ENCODE measurements at regions not wholly inside any gene's neighbourhood (a gene's known extent, or its start where the extent isn't known, plus 50 kb on each side); places are given as distances from the start of the nearest gene placed in this dataset.
"Not testable (repeated sequence)": the region's sequence is repeated elsewhere in the genome, so short reads cannot be mapped to it uniquely, and the experiment has no call there.

DNA sequence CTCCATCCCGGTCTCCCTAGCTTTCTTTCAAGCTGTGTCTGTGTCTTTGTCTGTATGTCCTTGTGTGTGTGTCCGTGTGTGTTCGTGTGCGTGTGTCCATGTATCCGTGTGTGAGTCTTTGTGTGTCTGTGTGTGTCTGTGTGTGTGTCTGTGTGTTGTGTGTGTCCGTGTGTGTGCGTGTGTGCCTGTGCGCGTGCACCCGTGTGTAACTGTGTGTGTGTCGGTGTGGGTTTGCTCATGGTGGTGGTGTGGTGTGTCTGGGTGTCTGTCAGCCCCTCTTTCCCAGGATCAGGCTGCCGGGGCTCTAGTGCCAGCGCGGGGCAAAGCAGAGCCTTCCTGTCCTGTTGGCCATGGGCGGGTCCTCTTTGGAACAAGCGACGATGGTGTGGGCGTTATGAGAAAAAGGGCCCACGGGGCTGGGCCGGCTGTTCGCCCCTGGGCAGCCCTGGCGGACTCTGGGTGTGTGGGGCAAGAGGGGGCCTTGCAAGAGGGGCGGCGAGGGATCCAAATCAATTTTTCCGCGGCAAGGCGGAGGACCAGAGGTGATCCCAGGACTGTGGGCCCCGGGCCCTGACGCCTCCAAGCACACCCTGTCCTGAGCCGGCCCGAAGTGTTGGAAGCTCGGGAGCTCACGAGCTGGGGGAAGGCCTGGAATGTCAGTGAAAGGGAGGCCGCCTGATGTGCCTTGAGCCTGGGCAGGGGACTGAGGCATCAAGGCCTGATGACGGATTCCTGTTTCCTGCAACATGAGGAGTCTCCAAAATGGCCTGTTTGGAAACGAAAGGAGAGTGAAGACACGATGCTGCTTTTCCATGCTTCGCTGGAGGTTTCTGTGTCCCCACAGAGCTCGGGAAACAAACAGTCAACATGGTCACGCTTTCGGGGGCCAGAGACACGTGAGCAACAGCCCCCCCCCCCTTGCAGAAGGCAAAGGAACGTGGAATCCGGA, 3929.2 kb upstream of the OR11H1 start:
- Histone ChIP-seq H3K27me3 (replicated peaks; ENCODE audit: insufficient read depth) (no peaks in the 10 kb centered on the region), H3K27ac (no peak overlapping the region), H3K4me3 (no peak overlapping the region), H3K9me3 (peaks cover 14% of the 10 kb centered on the region), H3K36me3 (no peaks in the 10 kb centered on the region), H3K4me1 (ENCODE audit: control insufficient read depth in 1 of 2, low read depth in 2 of 2) (no peaks in the 10 kb centered on the region)
- TF ChIP-seq, protein P1, sequence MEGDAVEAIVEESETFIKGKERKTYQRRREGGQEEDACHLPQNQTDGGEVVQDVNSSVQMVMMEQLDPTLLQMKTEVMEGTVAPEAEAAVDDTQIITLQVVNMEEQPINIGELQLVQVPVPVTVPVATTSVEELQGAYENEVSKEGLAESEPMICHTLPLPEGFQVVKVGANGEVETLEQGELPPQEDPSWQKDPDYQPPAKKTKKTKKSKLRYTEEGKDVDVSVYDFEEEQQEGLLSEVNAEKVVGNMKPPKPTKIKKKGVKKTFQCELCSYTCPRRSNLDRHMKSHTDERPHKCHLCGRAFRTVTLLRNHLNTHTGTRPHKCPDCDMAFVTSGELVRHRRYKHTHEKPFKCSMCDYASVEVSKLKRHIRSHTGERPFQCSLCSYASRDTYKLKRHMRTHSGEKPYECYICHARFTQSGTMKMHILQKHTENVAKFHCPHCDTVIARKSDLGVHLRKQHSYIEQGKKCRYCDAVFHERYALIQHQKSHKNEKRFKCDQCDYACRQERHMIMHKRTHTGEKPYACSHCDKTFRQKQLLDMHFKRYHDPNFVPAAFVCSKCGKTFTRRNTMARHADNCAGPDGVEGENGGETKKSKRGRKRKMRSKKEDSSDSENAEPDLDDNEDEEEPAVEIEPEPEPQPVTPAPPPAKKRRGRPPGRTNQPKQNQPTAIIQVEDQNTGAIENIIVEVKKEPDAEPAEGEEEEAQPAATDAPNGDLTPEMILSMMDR (IDR thresholded peaks at IDR 0.05): no peak
- DNase-seq (ENCODE audit: low spot score) (no peak), ATAC-seq (ENCODE audit: insufficient number of reproducible peaks, low FRiP score, low read depth) (no peak)

DNA sequence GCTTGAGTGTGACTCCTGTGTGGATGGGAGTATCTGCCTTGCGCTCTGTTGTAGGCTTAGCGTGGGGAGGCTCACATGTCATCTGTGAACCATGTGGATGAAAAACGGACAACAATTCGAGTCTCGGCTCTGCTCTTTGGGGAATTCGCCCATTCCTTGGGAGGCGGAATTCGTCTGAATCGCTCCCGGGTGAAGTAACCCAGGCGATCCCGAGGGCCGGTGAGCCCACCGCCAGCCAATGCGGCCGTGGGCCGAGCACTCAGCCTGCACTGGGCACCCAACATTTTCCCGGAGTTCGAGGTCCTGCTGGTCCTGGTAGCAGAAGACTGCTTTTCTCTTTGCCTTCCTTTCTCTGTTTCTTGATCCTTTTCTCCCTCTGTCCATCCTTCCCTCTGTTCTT, 3928.5 kb upstream of the OR11H1 start:
- not testable (repeated sequence) for ATAC-seq (ENCODE audit: insufficient number of reproducible peaks, low FRiP score, low read depth); DNase-seq (ENCODE audit: low spot score); H3K27ac ChIP-seq; H3K27me3 ChIP-seq (replicated peaks; ENCODE audit: insufficient read depth); H3K36me3 ChIP-seq; H3K4me3 ChIP-seq; H3K4me1 ChIP-seq (ENCODE audit: control insufficient read depth in 1 of 2, low read depth in 2 of 2); H3K9me3 ChIP-seq

DNA sequence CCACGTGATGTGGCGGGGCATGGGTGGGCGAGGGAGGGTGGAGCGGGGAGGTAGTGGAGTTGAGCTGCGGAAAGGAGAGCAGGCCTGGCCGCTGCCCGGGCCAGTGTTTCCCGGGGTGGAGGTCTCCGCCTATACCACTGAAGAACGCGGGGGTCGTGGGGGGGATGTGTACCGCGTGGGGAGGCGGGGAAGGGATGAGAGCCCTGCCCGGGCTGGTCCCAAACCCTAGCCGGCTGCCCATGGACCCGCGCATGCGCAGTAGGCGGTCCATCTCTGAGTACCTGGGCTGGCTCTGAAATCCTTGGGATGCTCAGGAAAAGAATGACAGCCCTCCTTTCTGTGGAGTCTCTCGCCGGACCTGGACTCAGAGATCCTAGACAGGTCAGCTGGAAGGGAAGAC, 3927.8 kb upstream of the OR11H1 start:
- H3K27ac ChIP-seq; ATAC-seq (ENCODE audit: insufficient number of reproducible peaks, low FRiP score, low read depth); DNase-seq (ENCODE audit: low spot score); H3K4me1 ChIP-seq (ENCODE audit: control insufficient read depth in 1 of 2, low read depth in 2 of 2); H3K4me3 ChIP-seq; H3K36me3 ChIP-seq; H3K27me3 ChIP-seq (replicated peaks; ENCODE audit: insufficient read depth): not testable (repeated sequence)
- H3K9me3 ChIP-seq: peaks cover 11% of the 10 kb centered on the region

DNA sequence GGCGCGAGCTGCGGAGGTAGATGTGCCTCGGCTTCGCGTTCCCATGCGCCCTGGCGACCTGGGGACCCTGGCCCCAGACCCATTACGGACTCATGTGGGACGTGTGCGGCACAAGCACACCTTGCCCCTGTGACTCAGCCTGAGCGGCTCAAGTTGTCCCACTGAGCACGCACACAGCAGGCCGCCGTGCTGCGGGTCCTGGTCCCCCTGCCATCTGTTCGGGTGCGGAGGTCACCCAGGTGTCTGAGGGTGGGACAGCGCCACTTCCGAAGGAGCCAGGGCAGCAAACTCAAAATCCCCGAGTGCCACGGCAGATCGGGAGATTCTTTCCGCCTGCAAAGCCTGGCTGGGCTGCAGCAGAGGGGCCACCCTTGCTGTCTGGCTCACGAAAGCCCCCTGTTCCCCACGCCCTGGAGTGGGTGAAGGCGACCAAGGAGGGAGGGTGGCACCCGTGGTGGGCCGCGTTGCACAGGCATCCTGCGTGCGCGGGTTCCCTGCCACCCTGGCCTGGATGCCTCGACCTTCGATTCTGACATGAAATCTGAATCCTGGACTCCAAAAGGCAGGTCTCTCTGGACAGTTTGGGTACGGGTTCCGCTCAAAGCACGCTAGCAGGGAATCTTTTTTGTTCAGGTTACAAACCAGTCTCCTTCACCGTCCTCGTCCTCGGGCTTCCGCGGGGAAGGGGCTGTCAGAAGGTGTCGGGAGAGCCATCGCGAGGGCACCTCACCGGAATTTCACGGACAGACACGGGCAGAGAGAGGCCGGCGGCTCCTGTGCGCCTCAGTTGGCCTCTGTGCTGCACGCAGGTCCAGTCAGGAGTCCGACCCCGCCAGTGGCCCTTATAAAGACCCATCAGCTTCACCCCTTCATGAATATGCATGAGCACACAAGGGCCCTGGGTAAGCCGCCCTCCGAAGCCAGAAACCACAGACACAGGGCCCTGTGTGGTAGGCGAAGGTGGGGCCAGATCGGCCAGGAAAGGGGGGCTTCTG, 3926.8 kb upstream of the OR11H1 start:
- not testable (repeated sequence) for DNase-seq (ENCODE audit: low spot score); ATAC-seq (ENCODE audit: insufficient number of reproducible peaks, low FRiP score, low read depth); H3K27ac ChIP-seq; H3K27me3 ChIP-seq (replicated peaks; ENCODE audit: insufficient read depth); H3K36me3 ChIP-seq; H3K4me3 ChIP-seq; H3K4me1 ChIP-seq (ENCODE audit: control insufficient read depth in 1 of 2, low read depth in 2 of 2)
- peaks cover 20% of the 10 kb centered on the region for H3K9me3 ChIP-seq

DNA sequence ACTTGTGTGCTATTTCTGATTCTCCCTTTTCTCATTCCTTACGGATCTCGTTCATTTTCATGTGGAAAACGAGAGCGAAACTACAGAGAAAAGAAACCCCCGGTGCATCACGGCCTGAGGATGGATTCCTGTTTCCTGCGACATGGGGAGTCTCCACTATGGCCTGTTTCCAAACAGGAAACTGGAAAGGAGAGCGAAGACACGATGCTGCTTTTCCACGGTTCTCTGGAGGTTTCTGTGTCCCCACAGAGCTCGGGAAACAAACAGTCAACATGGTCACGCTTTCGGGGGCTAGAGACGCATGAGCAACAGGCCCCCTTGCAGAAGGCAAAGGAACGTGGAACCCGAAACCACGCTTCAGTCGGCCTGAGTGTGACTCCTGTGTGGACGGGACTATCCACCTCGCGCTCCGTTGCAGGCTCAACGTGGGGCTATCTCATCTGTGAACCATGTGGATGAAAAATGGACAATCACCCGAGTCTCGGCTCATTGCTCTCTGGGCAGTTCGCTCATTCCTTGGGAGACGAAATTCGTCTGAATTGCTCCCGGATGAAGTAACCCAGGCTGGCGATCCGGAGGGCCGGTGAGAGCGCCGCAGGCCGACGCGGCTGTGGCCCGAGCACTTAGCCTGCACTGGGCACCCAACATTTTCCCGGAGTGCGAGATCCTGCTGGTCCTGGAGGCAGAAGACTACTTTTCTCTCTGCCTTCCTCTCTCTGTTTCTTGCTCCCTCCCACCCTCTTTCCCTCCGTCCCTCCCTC, 3923.2 kb upstream of the OR11H1 start:
- DNase-seq (ENCODE audit: low spot score); ATAC-seq (ENCODE audit: insufficient number of reproducible peaks, low FRiP score, low read depth); H3K4me1 ChIP-seq (ENCODE audit: control insufficient read depth in 1 of 2, low read depth in 2 of 2); H3K4me3 ChIP-seq; H3K27ac ChIP-seq; H3K36me3 ChIP-seq; H3K27me3 ChIP-seq (replicated peaks; ENCODE audit: insufficient read depth): not testable (repeated sequence)
- peaks cover 35% of the 10 kb centered on the region for H3K9me3 ChIP-seq

DNA sequence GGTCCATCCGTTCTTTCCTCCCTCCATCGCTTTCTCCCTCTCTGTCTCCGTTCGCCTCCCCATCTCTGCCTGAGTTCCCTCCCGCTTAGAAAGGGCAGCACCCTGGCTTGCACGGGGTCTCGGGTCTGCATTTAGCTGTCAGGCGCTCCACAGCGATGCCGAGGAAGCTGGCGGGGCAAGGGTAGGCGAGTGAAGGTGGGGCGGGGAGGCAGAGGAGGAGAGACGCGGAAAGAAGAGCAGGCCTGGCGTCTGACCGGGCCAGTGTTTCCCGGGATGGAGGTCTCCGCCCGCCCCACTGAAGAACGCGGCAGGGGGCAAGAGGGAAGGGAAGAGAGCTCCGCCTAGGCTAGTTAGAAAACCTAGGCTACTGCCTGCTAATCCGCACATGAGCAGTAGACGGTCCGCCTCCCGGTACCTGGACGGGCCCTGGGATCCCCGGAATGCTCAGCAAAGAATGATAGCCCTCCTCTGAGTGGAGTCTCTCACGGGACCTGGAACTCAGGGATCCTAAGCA, 3922.5 kb upstream of the OR11H1 start:
- Histone ChIP-seq H3K36me3 (no peaks in the 10 kb centered on the region), H3K9me3 (peaks cover 32% of the 10 kb centered on the region), H3K27ac (no peak overlapping the region), H3K4me1 (ENCODE audit: control insufficient read depth in 1 of 2, low read depth in 2 of 2) (no peaks in the 10 kb centered on the region), H3K27me3 (replicated peaks; ENCODE audit: insufficient read depth) (no peaks in the 10 kb centered on the region), H3K4me3 (no peak overlapping the region)
- ATAC-seq (ENCODE audit: insufficient number of reproducible peaks, low FRiP score, low read depth) (no peak), DNase-seq (ENCODE audit: low spot score) (no peak)
- TF ChIP-seq, protein P1 (IDR thresholded peaks at IDR 0.05): no peak

DNA sequence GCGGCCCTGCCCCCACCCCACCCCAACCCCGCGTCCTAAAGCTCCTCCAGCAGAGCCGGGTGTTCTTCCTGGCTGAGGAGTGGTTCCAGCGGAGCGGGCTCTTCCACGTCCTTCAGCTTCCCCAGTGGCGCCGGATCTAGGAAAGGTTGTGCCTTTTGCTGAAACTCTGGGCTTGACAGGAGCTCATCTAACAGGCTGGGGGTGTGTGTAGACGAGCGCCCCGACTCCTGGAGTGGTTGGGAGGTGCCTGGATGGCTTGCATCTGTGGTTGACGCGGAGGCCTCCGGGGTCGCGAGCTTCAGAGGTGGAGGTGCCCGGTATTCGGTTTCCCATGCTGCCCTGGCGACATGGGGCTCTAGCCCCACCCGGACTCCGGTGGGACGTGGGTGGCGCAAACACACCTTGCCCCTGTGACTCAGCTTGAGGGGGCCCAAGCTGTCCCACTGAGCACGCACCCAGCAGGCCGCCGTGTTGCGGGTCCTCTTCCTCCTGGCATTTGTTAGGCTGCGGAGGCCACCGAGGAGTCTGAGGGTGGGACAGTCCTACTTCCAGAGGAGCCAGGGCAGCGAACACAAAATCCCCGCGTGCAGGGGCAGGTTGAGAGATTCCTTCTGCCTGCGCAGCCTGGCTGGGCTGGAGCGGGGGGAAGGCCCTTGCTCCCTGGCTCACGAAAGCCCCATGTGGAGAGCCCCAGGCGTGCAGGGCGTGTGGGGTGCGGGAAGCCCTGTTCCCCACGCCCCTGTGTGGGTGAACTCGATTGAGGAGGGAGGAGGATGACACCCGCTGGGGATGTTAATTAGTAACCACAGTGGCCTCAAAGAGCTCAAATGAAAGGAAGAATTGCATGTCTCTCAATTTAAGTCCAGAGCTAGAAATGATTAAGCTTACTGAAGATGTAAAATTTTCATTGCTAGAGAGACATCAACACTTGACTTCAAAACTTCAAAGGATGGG, 3921.7 kb upstream of the OR11H1 start:
- peaks cover 36% of the 10 kb centered on the region for H3K9me3 ChIP-seq
- H3K4me1 ChIP-seq (ENCODE audit: control insufficient read depth in 1 of 2, low read depth in 2 of 2); H3K27ac ChIP-seq; H3K36me3 ChIP-seq; H3K4me3 ChIP-seq; H3K27me3 ChIP-seq (replicated peaks; ENCODE audit: insufficient read depth); ATAC-seq (ENCODE audit: insufficient number of reproducible peaks, low FRiP score, low read depth); DNase-seq (ENCODE audit: low spot score): not testable (repeated sequence)

DNA sequence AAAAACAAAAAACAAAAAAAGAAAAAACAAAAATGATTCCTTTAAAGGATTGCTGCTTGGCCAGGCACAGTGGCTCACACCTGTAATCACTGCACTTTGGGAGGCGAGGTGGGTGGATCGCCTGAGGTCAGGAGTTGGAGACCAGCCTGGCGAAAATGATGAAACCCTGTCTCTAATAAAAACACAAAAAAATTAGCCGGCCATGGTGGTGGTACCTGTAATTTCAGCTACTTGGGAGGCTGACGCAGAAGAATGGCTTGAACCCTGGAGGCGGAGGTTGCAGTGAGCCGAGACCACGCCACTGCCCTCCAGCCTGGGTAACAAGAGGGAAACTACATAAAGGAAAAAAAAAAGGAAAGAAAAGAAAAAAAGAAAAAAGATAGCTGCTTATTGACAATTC, 3920.8 kb upstream of the OR11H1 start:
- not testable (repeated sequence) for H3K4me1 ChIP-seq (ENCODE audit: control insufficient read depth in 1 of 2, low read depth in 2 of 2); ATAC-seq (ENCODE audit: insufficient number of reproducible peaks, low FRiP score, low read depth); H3K27ac ChIP-seq; H3K36me3 ChIP-seq; DNase-seq (ENCODE audit: low spot score); H3K27me3 ChIP-seq (replicated peaks; ENCODE audit: insufficient read depth); H3K4me3 ChIP-seq
- peaks cover 37% of the 10 kb centered on the region for H3K9me3 ChIP-seq

DNA sequence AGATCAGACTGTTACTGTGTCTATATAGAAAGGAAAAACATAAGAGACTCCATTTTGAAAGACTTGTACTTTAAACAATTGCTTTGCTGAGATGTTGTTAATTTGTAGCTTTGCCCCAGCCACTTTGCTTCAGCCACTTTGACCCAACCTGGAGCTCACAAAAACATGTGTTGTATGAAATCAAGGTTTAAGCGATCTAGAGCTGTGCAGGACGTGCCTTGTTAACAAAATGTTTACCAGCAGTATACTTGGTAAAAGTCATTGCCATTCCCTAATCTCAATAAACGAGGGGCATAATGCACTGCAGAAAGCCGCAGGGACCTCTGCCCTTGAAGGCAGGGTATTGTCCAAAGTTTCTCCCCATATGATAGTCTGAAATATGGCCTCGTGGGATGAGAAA, 3919.5 kb upstream of the OR11H1 start:
- DNase-seq (ENCODE audit: low spot score); H3K36me3 ChIP-seq: not testable (repeated sequence)
- H3K9me3 ChIP-seq: peaks cover 32% of the 10 kb centered on the region

More for the DNA sequence above, 3919.5 kb upstream of the OR11H1 start:
- H3K27ac ChIP-seq; ATAC-seq (ENCODE audit: insufficient number of reproducible peaks, low FRiP score, low read depth); H3K4me1 ChIP-seq (ENCODE audit: control insufficient read depth in 1 of 2, low read depth in 2 of 2); H3K27me3 ChIP-seq (replicated peaks; ENCODE audit: insufficient read depth); H3K4me3 ChIP-seq: not testable (repeated sequence)
